ENCODE measurements at regions not wholly inside any gene's neighbourhood (a gene's known extent, or its start where the extent isn't known, plus 50 kb on each side); places are given as distances from the start of the nearest gene placed in this dataset.

DNA sequence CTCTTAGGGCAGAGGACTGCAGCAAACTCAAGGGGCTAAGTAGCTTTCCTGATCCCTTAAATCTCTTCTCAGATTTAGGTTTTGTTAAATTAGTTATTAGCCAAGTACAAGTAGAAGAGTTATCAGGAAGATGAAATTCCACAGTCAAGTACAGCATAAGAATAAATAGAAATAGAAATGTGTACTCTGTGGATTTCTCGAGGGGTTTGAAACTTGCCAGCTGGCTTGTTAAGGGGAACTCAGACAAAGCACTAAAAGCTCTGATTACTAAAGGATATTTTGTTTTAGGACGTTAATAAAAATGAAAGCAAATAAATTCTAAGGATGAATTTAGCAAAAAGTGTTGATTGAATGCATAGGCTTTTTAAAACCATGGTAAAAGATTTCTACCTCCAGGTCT, 654.6 kb downstream of the RAPGEF2 start:
- TF ChIP-seq, protein P1, sequence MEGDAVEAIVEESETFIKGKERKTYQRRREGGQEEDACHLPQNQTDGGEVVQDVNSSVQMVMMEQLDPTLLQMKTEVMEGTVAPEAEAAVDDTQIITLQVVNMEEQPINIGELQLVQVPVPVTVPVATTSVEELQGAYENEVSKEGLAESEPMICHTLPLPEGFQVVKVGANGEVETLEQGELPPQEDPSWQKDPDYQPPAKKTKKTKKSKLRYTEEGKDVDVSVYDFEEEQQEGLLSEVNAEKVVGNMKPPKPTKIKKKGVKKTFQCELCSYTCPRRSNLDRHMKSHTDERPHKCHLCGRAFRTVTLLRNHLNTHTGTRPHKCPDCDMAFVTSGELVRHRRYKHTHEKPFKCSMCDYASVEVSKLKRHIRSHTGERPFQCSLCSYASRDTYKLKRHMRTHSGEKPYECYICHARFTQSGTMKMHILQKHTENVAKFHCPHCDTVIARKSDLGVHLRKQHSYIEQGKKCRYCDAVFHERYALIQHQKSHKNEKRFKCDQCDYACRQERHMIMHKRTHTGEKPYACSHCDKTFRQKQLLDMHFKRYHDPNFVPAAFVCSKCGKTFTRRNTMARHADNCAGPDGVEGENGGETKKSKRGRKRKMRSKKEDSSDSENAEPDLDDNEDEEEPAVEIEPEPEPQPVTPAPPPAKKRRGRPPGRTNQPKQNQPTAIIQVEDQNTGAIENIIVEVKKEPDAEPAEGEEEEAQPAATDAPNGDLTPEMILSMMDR (IDR thresholded peaks at IDR 0.05): no peak
- TF ChIP-seq POLR2A (IDR thresholded peaks at IDR 0.05): no peak

Measured in lower leg skin (tissue), 3 donors.